ENCODE measurements at regions not wholly inside any gene's neighbourhood (a gene's known extent, or its start where the extent isn't known, plus 50 kb on each side); places are given as distances from the start of the nearest gene placed in this dataset.

GRCh38 chr4:175871774-175872405 is 59.8 kb upstream of the GPM6A start:
- Histone ChIP-seq H4K20me1 (ENCODE audit: insufficient read depth, low read depth, low read length) (no peaks in the 10 kb centered on the region), H3K9me2 (replicated peaks; ENCODE audit: insufficient read depth, low read length) (no peaks in the 10 kb centered on the region), H3K4me1 (ENCODE audit: low read length) (no peaks in the 10 kb centered on the region), H3K27ac (ENCODE audit: low read length) (no peak overlapping the region), H3K9ac (ENCODE audit: low read length) (no peak overlapping the region), H3K4me3 (ENCODE audit: low read length) (no peak overlapping the region), H3K9me3 (ENCODE audit: low read length) (no peaks in the 10 kb centered on the region), H3K27me3 (ENCODE audit: low read length) (no peaks in the 10 kb centered on the region), H3K36me3 (ENCODE audit: insufficient read depth, low read length) (no peaks in the 10 kb centered on the region), H2AFZ (ENCODE audit: low read length) (no peak overlapping the region), H3K79me2 (ENCODE audit: low read length) (no peaks in the 10 kb centered on the region), H3K4me2 (ENCODE audit: low read depth, low read length, poor library complexity, severe bottlenecking) (no peak overlapping the region)
- no peak for DNase-seq

DNA sequence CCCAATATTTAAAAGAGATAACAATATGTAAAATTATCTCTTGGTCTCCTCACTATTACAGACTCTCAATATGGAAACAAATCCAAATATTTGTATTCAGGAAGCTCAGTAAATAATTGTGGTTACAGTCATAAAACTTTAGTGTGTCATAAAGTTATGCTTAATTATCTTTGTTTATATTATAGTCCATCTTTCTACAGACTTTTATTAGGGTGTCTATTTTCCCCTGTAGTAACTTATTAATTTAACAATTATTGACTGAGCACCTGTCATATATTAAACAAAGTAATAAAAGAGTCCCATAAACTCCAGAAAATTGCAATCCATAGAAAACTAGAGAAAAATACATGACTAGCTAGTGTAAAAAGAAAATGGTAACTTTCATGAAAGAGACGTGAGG is 61.6 kb upstream of the GPM6A start:
- DNase-seq, result no peak
- H3K27ac ChIP-seq (ENCODE audit: low read length), result no peak overlapping the region
- no peaks in the 10 kb centered on the region for H3K27me3 ChIP-seq (ENCODE audit: low read length)
- no peaks in the 10 kb centered on the region for H4K20me1 ChIP-seq (ENCODE audit: insufficient read depth, low read depth, low read length)
- H3K4me3 ChIP-seq (ENCODE audit: low read length), result no peak overlapping the region
- no peaks in the 10 kb centered on the region for H3K36me3 ChIP-seq (ENCODE audit: insufficient read depth, low read length)
- H3K9me2 ChIP-seq (replicated peaks; ENCODE audit: insufficient read depth, low read length), result no peaks in the 10 kb centered on the region
- H3K4me1 ChIP-seq (ENCODE audit: low read length), result no peaks in the 10 kb centered on the region
- H2AFZ ChIP-seq (ENCODE audit: low read length), result no peak overlapping the region
- no peak overlapping the region for H3K9ac ChIP-seq (ENCODE audit: low read length)
- H3K4me2 ChIP-seq (ENCODE audit: low read depth, low read length, poor library complexity, severe bottlenecking), result no peak overlapping the region
- H3K9me3 ChIP-seq (ENCODE audit: low read length), result no peaks in the 10 kb centered on the region
- no peaks in the 10 kb centered on the region for H3K79me2 ChIP-seq (ENCODE audit: low read length)

- H3K36me3 ChIP-seq (ENCODE audit: insufficient read depth, low read length), result no peaks in the 10 kb centered on the region
- no peaks in the 10 kb centered on the region for H3K9me2 ChIP-seq (replicated peaks; ENCODE audit: insufficient read depth, low read length)
- H3K4me3 ChIP-seq (ENCODE audit: low read length), result no peak overlapping the region
- H3K27ac ChIP-seq (ENCODE audit: low read length), result no peak overlapping the region
- no peaks in the 10 kb centered on the region for H3K4me1 ChIP-seq (ENCODE audit: low read length)
- H3K9ac ChIP-seq (ENCODE audit: low read length), result no peak overlapping the region
- no peaks in the 10 kb centered on the region for H3K79me2 ChIP-seq (ENCODE audit: low read length)
- H3K9me3 ChIP-seq (ENCODE audit: low read length), result no peaks in the 10 kb centered on the region
- no peaks in the 10 kb centered on the region for H3K27me3 ChIP-seq (ENCODE audit: low read length)
- H3K4me2 ChIP-seq (ENCODE audit: low read depth, low read length, poor library complexity, severe bottlenecking), result no peak overlapping the region
- no peaks in the 10 kb centered on the region for H4K20me1 ChIP-seq (ENCODE audit: insufficient read depth, low read depth, low read length)
- H2AFZ ChIP-seq (ENCODE audit: low read length), result no peak overlapping the region
- DNase-seq, result no peak
Observed at GRCh38 chr4:175874306-175874705, 62.2 kb upstream of the GPM6A start.

DNA sequence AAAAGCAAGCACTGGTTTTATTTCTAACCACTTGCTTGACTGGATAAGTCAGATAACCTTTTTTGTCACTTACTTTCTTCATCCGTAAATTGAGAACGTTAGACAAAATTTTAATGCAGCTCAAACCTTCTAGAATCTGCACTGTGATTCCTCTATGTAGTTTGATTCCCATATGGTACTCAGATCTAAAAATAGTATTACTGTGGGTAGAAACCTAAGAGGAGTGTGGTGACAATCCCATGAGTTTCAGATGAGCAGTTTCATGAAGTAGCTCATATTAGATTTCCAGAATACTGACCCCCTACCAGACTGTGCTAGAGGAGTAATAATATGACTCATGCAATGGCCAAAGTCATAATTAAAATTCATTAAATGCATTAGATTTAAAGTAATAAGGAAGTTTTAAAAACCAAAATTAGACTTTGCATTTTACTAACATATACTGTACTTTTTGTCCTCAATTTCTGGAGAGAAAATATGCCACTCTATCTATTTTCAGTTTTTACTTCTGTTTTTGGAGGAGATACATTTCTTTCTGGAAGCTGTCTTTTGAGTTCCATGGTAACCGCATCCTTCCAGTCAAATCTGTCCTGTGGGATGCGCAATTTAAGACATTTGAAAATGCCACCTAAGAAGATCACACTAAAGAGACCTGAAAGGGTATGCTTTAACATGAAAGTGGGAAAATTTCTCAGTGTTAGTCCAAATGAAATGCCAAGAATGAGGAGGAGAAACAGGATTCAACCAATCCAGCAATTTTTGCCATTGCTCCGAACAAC is 64.1 kb upstream of the GPM6A start:
- Histone ChIP-seq H3K27me3 (ENCODE audit: low read length) (no peaks in the 10 kb centered on the region), H3K27ac (ENCODE audit: low read length) (no peak overlapping the region), H3K4me1 (ENCODE audit: low read length) (no peaks in the 10 kb centered on the region), H2AFZ (ENCODE audit: low read length) (no peak overlapping the region), H3K36me3 (ENCODE audit: insufficient read depth, low read length) (no peaks in the 10 kb centered on the region), H3K79me2 (ENCODE audit: low read length) (no peaks in the 10 kb centered on the region), H3K9me2 (replicated peaks; ENCODE audit: insufficient read depth, low read length) (no peaks in the 10 kb centered on the region), H3K4me2 (ENCODE audit: low read depth, low read length, poor library complexity, severe bottlenecking) (no peak overlapping the region), H3K9me3 (ENCODE audit: low read length) (no peaks in the 10 kb centered on the region), H3K9ac (ENCODE audit: low read length) (no peak overlapping the region), H4K20me1 (ENCODE audit: insufficient read depth, low read depth, low read length) (no peaks in the 10 kb centered on the region), H3K4me3 (ENCODE audit: low read length) (no peak overlapping the region)
- no peak for DNase-seq

DNA sequence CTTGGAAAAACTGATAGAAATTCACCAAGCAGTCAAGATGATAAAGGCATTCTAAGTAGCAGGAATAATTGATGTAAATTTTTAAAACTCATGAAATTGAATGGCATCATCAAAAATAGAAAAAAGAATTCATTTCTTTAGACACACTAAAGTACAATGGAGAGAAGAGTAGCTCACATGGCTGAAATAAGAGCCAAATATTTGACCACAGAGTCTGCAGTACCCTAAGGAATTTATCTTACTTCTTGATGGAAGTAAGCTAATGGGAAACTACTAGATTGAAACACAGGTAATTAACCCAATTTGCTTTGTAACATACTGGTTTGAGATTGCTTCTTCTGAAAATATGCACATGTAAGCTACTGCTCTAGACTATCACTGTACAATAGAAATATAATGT is 70.8 kb upstream of the GPM6A start:
- H3K27me3 ChIP-seq (ENCODE audit: low read length), result no peaks in the 10 kb centered on the region
- H3K4me1 ChIP-seq (ENCODE audit: low read length), result no peaks in the 10 kb centered on the region
- no peaks in the 10 kb centered on the region for H3K36me3 ChIP-seq (ENCODE audit: insufficient read depth, low read length)
- no peaks in the 10 kb centered on the region for H3K9me3 ChIP-seq (ENCODE audit: low read length)
- no peak overlapping the region for H3K4me2 ChIP-seq (ENCODE audit: low read depth, low read length, poor library complexity, severe bottlenecking)
- H3K27ac ChIP-seq (ENCODE audit: low read length), result no peak overlapping the region
- H3K9me2 ChIP-seq (replicated peaks; ENCODE audit: insufficient read depth, low read length), result no peaks in the 10 kb centered on the region
- no peak overlapping the region for H3K4me3 ChIP-seq (ENCODE audit: low read length)
- no peak overlapping the region for H3K9ac ChIP-seq (ENCODE audit: low read length)
- no peaks in the 10 kb centered on the region for H3K79me2 ChIP-seq (ENCODE audit: low read length)
- DNase-seq, result no peak
- no peaks in the 10 kb centered on the region for H4K20me1 ChIP-seq (ENCODE audit: insufficient read depth, low read depth, low read length)
- no peak overlapping the region for H2AFZ ChIP-seq (ENCODE audit: low read length)

DNA sequence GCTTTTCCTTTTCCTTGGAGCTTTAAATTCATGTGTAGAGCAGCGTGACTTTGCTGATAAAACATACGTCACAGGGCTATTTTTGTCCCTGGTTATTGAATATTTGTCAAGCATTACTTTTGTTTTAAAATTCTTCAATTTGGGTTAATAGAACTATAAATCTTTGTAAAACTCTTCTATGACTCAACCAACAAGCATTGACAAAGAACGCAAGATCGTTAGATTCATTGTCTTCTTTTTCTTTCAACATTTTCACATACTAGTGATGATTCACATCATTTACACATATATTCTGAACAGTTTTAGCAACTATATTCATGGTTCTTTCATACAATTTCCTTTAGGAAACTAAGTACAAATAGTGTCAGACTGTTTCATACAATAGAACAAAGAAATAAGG is 72.0 kb upstream of the GPM6A start:
- Histone ChIP-seq H3K79me2 (ENCODE audit: low read length) (no peaks in the 10 kb centered on the region), H3K4me3 (ENCODE audit: low read length) (no peak overlapping the region), H3K27me3 (ENCODE audit: low read length) (no peaks in the 10 kb centered on the region), H3K27ac (ENCODE audit: low read length) (no peak overlapping the region), H3K9me3 (ENCODE audit: low read length) (no peaks in the 10 kb centered on the region), H3K9ac (ENCODE audit: low read length) (no peak overlapping the region), H4K20me1 (ENCODE audit: insufficient read depth, low read depth, low read length) (no peaks in the 10 kb centered on the region), H3K9me2 (replicated peaks; ENCODE audit: insufficient read depth, low read length) (no peaks in the 10 kb centered on the region), H3K36me3 (ENCODE audit: insufficient read depth, low read length) (no peaks in the 10 kb centered on the region), H3K4me1 (ENCODE audit: low read length) (no peaks in the 10 kb centered on the region), H3K4me2 (ENCODE audit: low read depth, low read length, poor library complexity, severe bottlenecking) (no peak overlapping the region), H2AFZ (ENCODE audit: low read length) (no peak overlapping the region)
- DNase-seq, result no peak

GRCh38 chr4:175891231-175891630 is 79.2 kb upstream of the GPM6A start:
- Histone ChIP-seq H3K9me2 (replicated peaks; ENCODE audit: insufficient read depth, low read length) (no peaks in the 10 kb centered on the region), H3K9me3 (ENCODE audit: low read length) (no peaks in the 10 kb centered on the region), H3K4me2 (ENCODE audit: low read depth, low read length, poor library complexity, severe bottlenecking) (no peak overlapping the region), H3K27me3 (ENCODE audit: low read length) (no peaks in the 10 kb centered on the region), H3K27ac (ENCODE audit: low read length) (no peak overlapping the region), H4K20me1 (ENCODE audit: insufficient read depth, low read depth, low read length) (no peaks in the 10 kb centered on the region), H3K9ac (ENCODE audit: low read length) (no peak overlapping the region), H3K4me3 (ENCODE audit: low read length) (no peak overlapping the region), H3K79me2 (ENCODE audit: low read length) (no peaks in the 10 kb centered on the region), H3K36me3 (ENCODE audit: insufficient read depth, low read length) (no peaks in the 10 kb centered on the region), H2AFZ (ENCODE audit: low read length) (no peak overlapping the region), H3K4me1 (ENCODE audit: low read length) (no peaks in the 10 kb centered on the region)
- DNase-seq, result no peak

DNA sequence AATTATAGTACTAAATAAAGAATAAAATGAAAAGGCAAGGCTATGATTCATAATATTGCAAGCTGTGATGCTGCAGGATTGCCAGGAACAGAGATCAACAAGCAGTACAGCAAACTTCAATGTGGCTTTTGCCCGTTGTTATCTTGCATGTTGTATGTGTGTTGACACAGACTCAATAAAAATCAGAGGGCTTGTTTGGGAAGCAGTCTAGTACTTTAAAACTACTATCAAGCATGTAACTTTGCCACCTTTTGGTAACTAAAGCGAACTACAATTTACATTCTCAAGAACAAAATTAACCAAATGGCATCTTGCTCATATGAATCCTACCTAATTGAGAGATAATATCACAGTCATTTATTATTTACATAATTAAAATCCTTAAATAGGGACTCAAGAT is 79.8 kb upstream of the GPM6A start:
- H3K9me3 ChIP-seq (ENCODE audit: low read length), result no peaks in the 10 kb centered on the region
- H4K20me1 ChIP-seq (ENCODE audit: insufficient read depth, low read depth, low read length), result no peaks in the 10 kb centered on the region
- no peaks in the 10 kb centered on the region for H3K36me3 ChIP-seq (ENCODE audit: insufficient read depth, low read length)
- H3K27me3 ChIP-seq (ENCODE audit: low read length), result no peaks in the 10 kb centered on the region
- H3K27ac ChIP-seq (ENCODE audit: low read length), result no peak overlapping the region
- no peak overlapping the region for H3K9ac ChIP-seq (ENCODE audit: low read length)
- no peak overlapping the region for H2AFZ ChIP-seq (ENCODE audit: low read length)
- H3K4me2 ChIP-seq (ENCODE audit: low read depth, low read length, poor library complexity, severe bottlenecking), result no peak overlapping the region
- H3K79me2 ChIP-seq (ENCODE audit: low read length), result no peaks in the 10 kb centered on the region
- no peak overlapping the region for H3K4me3 ChIP-seq (ENCODE audit: low read length)
- H3K9me2 ChIP-seq (replicated peaks; ENCODE audit: insufficient read depth, low read length), result no peaks in the 10 kb centered on the region
- DNase-seq, result peak; percentile 42
- H3K4me1 ChIP-seq (ENCODE audit: low read length), result no peaks in the 10 kb centered on the region
